Ectodermal cell (in vitro differentiated cells): ENCODE measurements at regions not wholly inside any gene's neighbourhood (a gene's known extent, or its start where the extent isn't known, plus 50 kb on each side); places are given as distances from the start of the nearest gene placed in this dataset.
"Not testable (repeated sequence)": the region's sequence is repeated elsewhere in the genome, so short reads cannot be mapped to it uniquely, and the experiment has no call there.

Experiments used
- H3K27ac ChIP-seq: 2 replicates; pipeline ENCODE4 v1.7.0; 2013; ENCODE audit warnings: mild to moderate bottlenecking, low read depth, low read length; ENCODE audit not compliant: insufficient read depth, poor library complexity, severe bottlenecking
- H3K27me3 ChIP-seq: 2 replicates; pipeline ENCODE4 v1.7.0; 2013; ENCODE audit warnings: mild to moderate bottlenecking, low read length; ENCODE audit not compliant: insufficient read depth, control insufficient read depth, poor library complexity, severe bottlenecking
- H3K36me3 ChIP-seq: one replicate; pipeline ENCODE4 v1.7.0; 2013; ENCODE audit warnings: low read length; ENCODE audit not compliant: control insufficient read depth, insufficient read depth
- H3K4me1 ChIP-seq: one replicate; pipeline ENCODE4 v1.7.0; 2013; ENCODE audit warnings: low read length; ENCODE audit not compliant: control insufficient read depth, insufficient read depth
- H3K4me3 ChIP-seq: 2 replicates; pipeline ENCODE4 v1.7.0; 2013; ENCODE audit warnings: low read depth, low read length, control low read depth; ENCODE audit not compliant: insufficient read depth
- H3K9me3 ChIP-seq: 2 replicates; pipeline ENCODE4 v1.7.0; 2013; ENCODE audit warnings: mild to moderate bottlenecking, low read length, moderate library complexity; ENCODE audit not compliant: control insufficient read depth
- WGBS, 2 experiments: methylation state at CpG; one replicate each; pipeline ENCODE4 v1.1.7; 2013; ENCODE audit warnings: missing lambda C conversion rate in 2 of 2; 5-methylcytosine and 5-hydroxymethylcytosine counted together

- WGBS, 2 experiments, result 84 to 93% methylated on average over 3 of the region's 3 CpGs
- not testable (repeated sequence) for H3K27ac ChIP-seq, H3K4me1 ChIP-seq, H3K4me3 ChIP-seq, H3K9me3 ChIP-seq, H3K27me3 ChIP-seq, H3K36me3 ChIP-seq
Observed at GRCh38 chr3:5508860-5509259, 321.4 kb downstream of the EDEM1 start.

- H3K9me3 ChIP-seq, result no peaks in the 10 kb centered on the region
- no peak overlapping the region for H3K4me3 ChIP-seq
- no peaks in the 10 kb centered on the region for H3K4me1 ChIP-seq
- WGBS, 2 experiments, result 91% methylated on average over 5 of the region's 5 CpGs
- no peaks in the 10 kb centered on the region for H3K36me3 ChIP-seq
- no peaks in the 10 kb centered on the region for H3K27me3 ChIP-seq
- H3K27ac ChIP-seq, result no peak overlapping the region
Observed at GRCh38 chr3:5510300-5510699, 322.8 kb downstream of the EDEM1 start.

- 90 to 93% methylated on average over 4 of the region's 4 CpGs for WGBS, 2 experiments
- H3K4me1 ChIP-seq, result no peaks in the 10 kb centered on the region
- H3K4me3 ChIP-seq, result no peak overlapping the region
- no peaks in the 10 kb centered on the region for H3K36me3 ChIP-seq
- H3K27me3 ChIP-seq, result no peaks in the 10 kb centered on the region
- no peaks in the 10 kb centered on the region for H3K9me3 ChIP-seq
- no peak overlapping the region for H3K27ac ChIP-seq
Observed at GRCh38 chr3:5517921-5518320, 330.4 kb downstream of the EDEM1 start.

GRCh38 chr3:5520237-5520636 lies 332.7 kb downstream of the EDEM1 start:
- no peaks in the 10 kb centered on the region for H3K27me3 ChIP-seq
- no peak overlapping the region for H3K4me3 ChIP-seq
- H3K4me1 ChIP-seq, result no peaks in the 10 kb centered on the region
- 91 to 92% methylated on average over 5 of the region's 5 CpGs for WGBS, 2 experiments
- H3K36me3 ChIP-seq, result no peaks in the 10 kb centered on the region
- no peaks in the 10 kb centered on the region for H3K9me3 ChIP-seq
- no peak overlapping the region for H3K27ac ChIP-seq

GRCh38 chr3:5523125-5523524 lies 335.6 kb downstream of the EDEM1 start:
- no peaks in the 10 kb centered on the region for H3K27me3 ChIP-seq
- H3K36me3 ChIP-seq, result no peaks in the 10 kb centered on the region
- WGBS, 2 experiments, result 91 to 100% methylated on average over 1 of the region's 1 CpG
- H3K4me3 ChIP-seq, result no peak overlapping the region
- no peaks in the 10 kb centered on the region for H3K4me1 ChIP-seq
- no peaks in the 10 kb centered on the region for H3K9me3 ChIP-seq
- no peak overlapping the region for H3K27ac ChIP-seq

- no peak overlapping the region for H3K27ac ChIP-seq
- no peaks in the 10 kb centered on the region for H3K4me1 ChIP-seq
- no peaks in the 10 kb centered on the region for H3K27me3 ChIP-seq
- 87 to 95% methylated on average over 6 of the region's 6 CpGs for WGBS, 2 experiments
- no peaks in the 10 kb centered on the region for H3K9me3 ChIP-seq
- no peaks in the 10 kb centered on the region for H3K36me3 ChIP-seq
- no peak overlapping the region for H3K4me3 ChIP-seq
Observed at GRCh38 chr3:5531039-5531438, 343.5 kb downstream of the EDEM1 start.

- H3K27ac ChIP-seq, result no peak overlapping the region
- WGBS, 2 experiments, result 90 to 91% methylated on average over 3 of the region's 3 CpGs
Observed at GRCh38 chr3:5531741-5532290, 344.3 kb downstream of the EDEM1 start.

GRCh38 chr3:5540532-5540931 lies 353.0 kb downstream of the EDEM1 start:
- Histone ChIP-seq H3K9me3 (no peaks in the 10 kb centered on the region), H3K4me1 (no peaks in the 10 kb centered on the region), H3K27me3 (no peaks in the 10 kb centered on the region), H3K4me3 (no peak overlapping the region), H3K27ac (no peak overlapping the region), H3K36me3 (no peaks in the 10 kb centered on the region)
- 95 to 99% methylated on average over 13 of the region's 13 CpGs for WGBS, 2 experiments

More at GRCh38 chr3:5531741-5532290, 344.3 kb downstream of the EDEM1 start:
- Histone ChIP-seq H3K4me1 (no peaks in the 10 kb centered on the region), H3K36me3 (no peaks in the 10 kb centered on the region), H3K9me3 (no peaks in the 10 kb centered on the region), H3K4me3 (no peak overlapping the region), H3K27me3 (no peaks in the 10 kb centered on the region)

GRCh38 chr3:5542472-5542871 lies 355.0 kb downstream of the EDEM1 start:
- WGBS, 2 experiments, result 80% methylated on average over 1 of the region's 2 CpGs; no CpG with 5 or more reads in 1 of the 2 experiments
- Histone ChIP-seq H3K4me1 (no peaks in the 10 kb centered on the region), H3K36me3 (no peaks in the 10 kb centered on the region), H3K9me3 (no peaks in the 10 kb centered on the region), H3K4me3 (no peak overlapping the region), H3K27me3 (no peaks in the 10 kb centered on the region), H3K27ac (no peak overlapping the region)

- Histone ChIP-seq H3K36me3 (no peaks in the 10 kb centered on the region), H3K4me3 (no peak overlapping the region), H3K27me3 (no peaks in the 10 kb centered on the region), H3K4me1 (no peaks in the 10 kb centered on the region), H3K27ac (no peak overlapping the region), H3K9me3 (no peaks in the 10 kb centered on the region)
- 100% methylated on average over 1 of the region's 1 CpG; no CpG with 5 or more reads in 1 of the 2 experiments for WGBS, 2 experiments
Observed at GRCh38 chr3:5543047-5543446, 355.5 kb downstream of the EDEM1 start.

GRCh38 chr3:5545719-5546118 lies 358.2 kb downstream of the EDEM1 start:
- Histone ChIP-seq H3K36me3 (no peaks in the 10 kb centered on the region), H3K27me3 (no peaks in the 10 kb centered on the region), H3K27ac (no peak overlapping the region), H3K9me3 (no peaks in the 10 kb centered on the region), H3K4me3 (no peak overlapping the region), H3K4me1 (no peaks in the 10 kb centered on the region)
- 93 to 95% methylated on average over 1 of the region's 1 CpG for WGBS, 2 experiments
